Esophagus muscularis mucosa (tissue), 3 donors: ENCODE measurements at regions not wholly inside any gene's neighbourhood (a gene's known extent, or its start where the extent isn't known, plus 50 kb on each side); places are given as distances from the start of the nearest gene placed in this dataset.

Experiments used
- CTCF ChIP-seq, 3 experiments: fragments of 200-600 bp in 2 of 3; fragments of 450-650 bp in 1 of 3; sonication (generic) in 2 of 3; IDR thresholded peaks; one replicate each; pipeline ENCODE4 v1.5.1; 2017 to 2019; ENCODE audit warnings: antibody characterized with exemption in 3 of 3, mild to moderate bottlenecking in 2 of 3, moderate library complexity in 1 of 3
- POLR2A ChIP-seq: fragments of 450-650 bp; IDR thresholded peaks from one replicate; pipeline ENCODE4 v1.6.1; 2017; ENCODE audit warnings: antibody characterized with exemption, moderate library complexity, mild to moderate bottlenecking, low read depth

DNA sequence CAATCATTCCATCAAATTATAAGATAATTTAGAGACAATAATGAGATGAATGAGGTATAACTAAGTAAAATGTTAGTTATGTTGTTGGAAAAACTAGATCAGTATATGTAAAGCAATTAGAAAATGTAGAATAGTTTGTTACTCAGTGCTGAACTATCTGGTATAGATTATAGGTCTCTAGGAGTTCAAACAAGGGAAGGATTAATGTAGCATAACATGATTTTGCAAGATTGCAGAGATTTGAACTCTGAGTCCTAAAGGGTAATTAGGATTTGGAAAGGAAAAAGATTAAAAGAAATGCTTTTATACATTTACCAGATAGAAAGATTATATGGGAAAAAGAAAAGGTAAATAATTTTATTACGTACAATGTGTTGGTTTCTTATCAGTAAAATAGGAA, 246.3 kb downstream of the KCNC2 start:
- TF ChIP-seq CTCF (IDR thresholded peaks at IDR 0.05): no peak
- no peak for TF ChIP-seq POLR2A
